H1 (cell line): ENCODE measurements at regions not wholly inside any gene's neighbourhood (a gene's known extent, or its start where the extent isn't known, plus 50 kb on each side); places are given as distances from the start of the nearest gene placed in this dataset.

Experiments
- BRCA1 ChIP-seq: IDR thresholded peaks from 2 replicates; pipeline ENCODE4 v1.6.1; 2012; ENCODE audit warnings: low read depth, low read length, improper control_type of control experiment
- CBX8 ChIP-seq: fragments of 300-800, 300-1000 bp; sonication (generic); IDR thresholded peaks from 2 replicates; pipeline ENCODE4 v1.7.1; 2016; ENCODE audit warnings: low read depth, low read length, borderline replicate concordance
- HDAC2 ChIP-seq, 2 experiments: fragments of 300-600 bp in 1 of 2; sonication (generic) in 1 of 2; IDR thresholded peaks; 2 replicates each; pipeline ENCODE4 v1.6.1; 2011 to 2012; ENCODE audit warnings: low read depth in 2 of 2, low read length in 2 of 2, mild to moderate bottlenecking in 2 of 2, moderate library complexity in 2 of 2, borderline replicate concordance in 1 of 2, inconsistent platforms in 1 of 2
- JUN ChIP-seq: IDR thresholded peaks from 2 replicates; pipeline ENCODE4 v1.6.1; 2011; ENCODE audit warnings: low read depth, mild to moderate bottlenecking, improper control_type of control experiment, low read length
- RFX5 ChIP-seq: IDR thresholded peaks from 2 replicates; pipeline ENCODE4 v1.6.1; 2011; ENCODE audit warnings: low read depth, low read length, improper control_type of control experiment, borderline replicate concordance
- RNF2 ChIP-seq: fragments of 200-900, 300-1000 bp; sonication (generic); IDR thresholded peaks from 2 replicates; pipeline ENCODE4 v1.7.1; 2016; ENCODE audit warnings: borderline replicate concordance, low read depth, mild to moderate bottlenecking, antibody characterized with exemption, low read length; ENCODE audit not compliant: poor library complexity, severe bottlenecking; ENCODE audit errors: missing control alignments
- SP1 ChIP-seq: IDR thresholded peaks from 2 replicates; pipeline ENCODE4 v1.6.1; 2011; ENCODE audit warnings: low read depth, low read length
- SP2 ChIP-seq: IDR thresholded peaks from 2 replicates; pipeline ENCODE4 v1.6.1; 2012; ENCODE audit warnings: mild to moderate bottlenecking, low read length, inconsistent platforms

- no peak for TF ChIP-seq CBX8
- TF ChIP-seq JUN: no peak
- no peak for TF ChIP-seq SP1
- no peak for TF ChIP-seq BRCA1
- no peak for TF ChIP-seq HDAC2 (IDR thresholded peaks at IDR 0.05; ENCODE audit: borderline replicate concordance in 1 of 2, low read depth in 2 of 2, low read length in 2 of 2)
- TF ChIP-seq RNF2: no peak
- TF ChIP-seq SP2: no peak
- no peak for TF ChIP-seq RFX5
Measured at GRCh38 chr18:25810736-25811135, 279.7 kb downstream of the SS18 start (continued).
